H9 (cell line): ENCODE measurements at regions not wholly inside any gene's neighbourhood (a gene's known extent, or its start where the extent isn't known, plus 50 kb on each side); places are given as distances from the start of the nearest gene placed in this dataset.
A peak's percentile ranks its signal among the peaks of the same experiment; 100 is the strongest.

ENCODE experiments used
- DNase-seq: peaks from one replicate; pipeline ENCODE4 v3.0.0-alpha.2; 2017
- H2AFZ ChIP-seq: one replicate; pipeline ENCODE4 v1.6.1; 2013; ENCODE audit warnings: mild to moderate bottlenecking, low read length, control low read depth, moderate library complexity
- H2AK5ac ChIP-seq: 2 replicates; pipeline ENCODE4 v1.6.1; 2013; ENCODE audit warnings: low read length, control low read depth, mixed read lengths; ENCODE audit not compliant: insufficient read length
- H2BK120ac ChIP-seq: one replicate; pipeline ENCODE4 v1.6.1; 2013; ENCODE audit warnings: low read depth, mild to moderate bottlenecking, low read length, control low read depth, inconsistent platforms; ENCODE audit not compliant: poor library complexity, severe bottlenecking
- H2BK12ac ChIP-seq: 2 replicates; pipeline ENCODE4 v1.6.1; 2013; ENCODE audit warnings: low read length, control low read depth, mixed read lengths, low read depth; ENCODE audit not compliant: insufficient read length
- H2BK15ac ChIP-seq: 2 replicates; pipeline ENCODE4 v1.6.1; 2013; ENCODE audit warnings: low read depth, low read length, control low read depth
- H2BK20ac ChIP-seq: one replicate; pipeline ENCODE4 v1.6.1; 2013; ENCODE audit warnings: low read depth, mild to moderate bottlenecking, low read length, control low read depth, inconsistent platforms; ENCODE audit not compliant: poor library complexity, severe bottlenecking
- H2BK5ac ChIP-seq: 2 replicates; pipeline ENCODE4 v1.6.1; 2013; ENCODE audit warnings: low read length, control low read depth, mixed read lengths; ENCODE audit not compliant: insufficient read length
- H3K14ac ChIP-seq: 2 replicates; pipeline ENCODE4 v1.6.1; 2013; ENCODE audit warnings: low read length, control low read depth; ENCODE audit not compliant: insufficient read depth
- H3K18ac ChIP-seq: 2 replicates; pipeline ENCODE4 v1.6.1; 2013; ENCODE audit warnings: low read depth, mild to moderate bottlenecking, mixed read lengths, low read length, control low read depth; ENCODE audit not compliant: insufficient read length
- H3K23ac ChIP-seq: 2 replicates; pipeline ENCODE4 v1.6.1; 2013; ENCODE audit warnings: low read length, control low read depth, mixed read lengths, low read depth; ENCODE audit not compliant: insufficient read length
- H3K23me2 ChIP-seq: 2 replicates; pipeline ENCODE4 v1.6.1; 2013; ENCODE audit warnings: low read depth, mild to moderate bottlenecking, mixed read lengths, low read length, control low read depth; ENCODE audit not compliant: insufficient read length, poor library complexity, severe bottlenecking
- H3K27ac ChIP-seq: 2 replicates; pipeline ENCODE4 v1.5.1; 2013; ENCODE audit warnings: low read length, control low read depth, mixed read lengths, low read depth; ENCODE audit not compliant: insufficient read length
- H3K27me3 ChIP-seq: 2 replicates; pipeline ENCODE4 v1.6.1; 2013; ENCODE audit warnings: low read length, control low read depth, inconsistent platforms; ENCODE audit not compliant: insufficient read depth
- H3K4ac ChIP-seq: 2 replicates; pipeline ENCODE4 v1.6.1; 2013; ENCODE audit warnings: low read depth, mild to moderate bottlenecking, control low read depth, inconsistent platforms, low read length, moderate library complexity
- H3K4me1 ChIP-seq: 2 replicates; pipeline ENCODE4 v1.6.1; 2013; ENCODE audit warnings: low read length, control low read depth, inconsistent platforms; ENCODE audit not compliant: insufficient read depth
- H3K4me2 ChIP-seq: 2 replicates; pipeline ENCODE4 v1.6.1; 2013; ENCODE audit warnings: low read length, control low read depth, mixed read lengths; ENCODE audit not compliant: insufficient read length, insufficient read depth
- H3K56ac ChIP-seq: 2 replicates; pipeline ENCODE4 v1.6.1; 2013; ENCODE audit warnings: low read depth, mild to moderate bottlenecking, mixed read lengths, low read length, control low read depth; ENCODE audit not compliant: insufficient read length
- H3K79me1 ChIP-seq: 2 replicates; pipeline ENCODE4 v1.6.1; 2013; ENCODE audit warnings: low read depth, mild to moderate bottlenecking, moderate library complexity, low read length, control low read depth, inconsistent platforms; ENCODE audit not compliant: insufficient read depth, poor library complexity, severe bottlenecking
- H3K79me2 ChIP-seq: 2 replicates; pipeline ENCODE4 v1.6.1; 2013; ENCODE audit warnings: low read length, control low read depth, inconsistent platforms; ENCODE audit not compliant: insufficient read depth
- H3K9ac ChIP-seq: 2 replicates; pipeline ENCODE4 v1.6.1; 2013; ENCODE audit warnings: low read length, control low read depth, mixed read lengths; ENCODE audit not compliant: insufficient read length; ENCODE audit errors: extremely low read depth
- H3K9me3 ChIP-seq: one replicate; pipeline ENCODE4 v1.6.1; 2013; ENCODE audit warnings: low read depth, low read length, inconsistent platforms; ENCODE audit not compliant: control insufficient read depth
- H3T11ph ChIP-seq: one replicate; pipeline ENCODE4 v1.6.1; 2013; ENCODE audit warnings: mild to moderate bottlenecking, low read length, control low read depth, inconsistent platforms
- H4K20me1 ChIP-seq: one replicate; pipeline ENCODE4 v1.6.1; 2013; ENCODE audit not compliant: control insufficient read depth, insufficient read length, insufficient read depth
- H4K5ac ChIP-seq: 2 replicates; pipeline ENCODE4 v1.6.1; 2013; ENCODE audit warnings: low read depth, mild to moderate bottlenecking, mixed read lengths, low read length, control low read depth; ENCODE audit not compliant: insufficient read length
- H4K8ac ChIP-seq: replicated peaks from 2 replicates; pipeline ENCODE4 v1.6.1; 2013; ENCODE audit warnings: low read length, control low read depth, mixed read lengths, low read depth; ENCODE audit not compliant: insufficient read length
- H4K91ac ChIP-seq: 2 replicates; pipeline ENCODE4 v1.6.1; 2013; ENCODE audit warnings: low read depth, mild to moderate bottlenecking, moderate library complexity, mixed read lengths, low read length, control low read depth; ENCODE audit not compliant: insufficient read length
- H3K27ac Mint-ChIP-seq, 3 experiments: 2 replicates in 2 of 3; 3 replicates in 1 of 3; pipeline ENCODE4 v1.8.0; 2020 to 2021; ENCODE audit warnings: mixed read lengths in 3 of 3, mild to moderate bottlenecking in 1 of 3, moderate library complexity in 1 of 3
- H3K27me3 Mint-ChIP-seq: 2 replicates; pipeline ENCODE4 v1.8.0; 2021; ENCODE audit warnings: low read depth, mild to moderate bottlenecking, moderate library complexity, mixed read lengths
- H3K36me3 Mint-ChIP-seq, 3 experiments: 2 replicates in 2 of 3; 3 replicates in 1 of 3; pipeline ENCODE4 v1.8.0; 2020 to 2021; ENCODE audit warnings: low read depth in 3 of 3, mixed read lengths in 3 of 3; ENCODE audit not compliant: insufficient read depth in 1 of 3
- H3K4me1 Mint-ChIP-seq, 2 experiments: 2 replicates each; pipeline ENCODE4 v1.8.0; 2020; ENCODE audit warnings: mixed read lengths in 2 of 2
- H3K4me3 Mint-ChIP-seq, 2 experiments: 2 replicates in 1 of 2; 3 replicates in 1 of 2; pipeline ENCODE4 v1.8.0; 2020 to 2021; ENCODE audit warnings: mild to moderate bottlenecking in 2 of 2, mixed read lengths in 2 of 2, moderate library complexity in 1 of 2
- H3K9me3 Mint-ChIP-seq, 2 experiments: 2 replicates in 1 of 2; 3 replicates in 1 of 2; pipeline ENCODE4 v1.8.0; 2020; ENCODE audit warnings: mild to moderate bottlenecking in 2 of 2, mixed read lengths in 2 of 2, moderate library complexity in 1 of 2
- WGBS: extraction: QIAGEN DNeasy Blood & Tissue Kit; methylation state at CpG from one replicate; pipeline ENCODE4 v1.1.7; 2013; ENCODE audit warnings: missing lambda C conversion rate, low lambda C conversion rate, mixed read lengths; ENCODE audit not compliant: insufficient read length; ENCODE audit errors: extremely low coverage; 5-methylcytosine and 5-hydroxymethylcytosine counted together
- TF ChIP-seq, protein P1 (sequence below): fragments of 200-600 bp; sonication (generic); conservative IDR thresholded peaks from 3 replicates; pipeline ENCODE4 v1.8.0; 2021; ENCODE audit warnings: antibody characterized with exemption, mild to moderate bottlenecking

DNA sequence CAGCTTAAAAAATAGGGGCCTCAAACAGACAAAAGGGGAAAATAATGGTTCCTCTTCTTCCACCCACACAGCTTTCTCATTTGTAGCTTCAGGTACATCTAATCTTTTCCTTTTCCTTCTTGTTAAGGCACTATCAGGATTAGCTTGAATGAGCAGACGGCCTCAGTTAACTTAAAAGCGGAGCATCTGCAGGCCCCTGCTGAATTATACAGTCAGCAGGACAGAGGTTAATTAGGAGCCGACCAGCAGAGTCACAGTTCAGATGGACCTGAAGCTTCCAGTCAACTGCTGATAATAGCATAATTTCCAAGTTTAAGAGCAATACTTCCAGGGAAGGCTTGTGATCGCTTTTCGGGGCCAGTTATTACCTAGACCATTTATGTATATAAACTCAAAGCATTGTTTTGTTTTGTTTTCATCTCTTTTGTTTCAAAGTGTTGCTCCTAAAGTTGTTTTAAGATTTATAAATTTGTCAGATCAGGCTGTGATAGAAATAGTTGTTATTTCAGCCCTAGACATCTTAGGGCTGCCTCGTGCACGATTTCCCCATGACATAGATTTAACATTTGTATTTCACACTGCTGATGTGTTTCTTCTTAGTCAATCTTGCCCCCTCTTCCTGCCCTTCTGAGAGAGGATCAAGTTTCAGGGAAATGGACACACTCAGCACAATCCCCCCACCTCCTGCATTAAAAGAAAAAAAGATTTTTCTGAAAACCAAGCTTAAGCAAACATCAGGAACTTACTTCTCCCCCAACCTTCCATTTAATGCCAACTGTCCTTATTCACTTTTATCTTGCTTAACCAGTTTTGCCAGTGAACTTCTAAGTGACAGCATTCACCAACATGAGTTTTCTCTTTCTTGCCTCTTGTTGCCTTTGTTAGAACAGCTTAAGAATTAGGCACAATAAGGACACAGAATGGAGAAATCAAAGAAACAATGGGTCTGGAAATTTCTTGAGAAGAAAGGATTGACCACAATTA, 449.8 kb downstream of the ARHGEF28 start:
- Histone ChIP-seq H3K9me3 (no peaks in the 10 kb centered on the region), H3K9ac (no peak overlapping the region), H2BK120ac (no peak overlapping the region), H3K23me2 (no peaks in the 10 kb centered on the region), H3K14ac (no peak overlapping the region), H3K4me1 (no peaks in the 10 kb centered on the region), H3K27me3 (no peaks in the 10 kb centered on the region), H3K27ac (no peak overlapping the region), H2BK15ac (no peak overlapping the region), H3K4ac (no peak overlapping the region), H4K8ac (no peak overlapping the region), H2AFZ (no peak overlapping the region), H4K20me1 (no peaks in the 10 kb centered on the region), H3K18ac (no peak overlapping the region), H2BK12ac (no peak overlapping the region), H4K5ac (no peak overlapping the region), H3T11ph (no peak overlapping the region), H4K91ac (no peak overlapping the region), H3K4me2 (no peak overlapping the region), H2BK20ac (no peak overlapping the region), H3K79me1 (no peaks in the 10 kb centered on the region), H3K79me2 (no peaks in the 10 kb centered on the region), H3K56ac (no peak overlapping the region), H3K23ac (no peak overlapping the region), H2AK5ac (no peak overlapping the region), H2BK5ac (no peak overlapping the region)
- DNase-seq = no peak
- Mint-ChIP-seq H3K27ac (no peak overlapping the region; a peak in 1 of 7 replicates), H3K9me3 (no peaks in the 10 kb centered on the region; a peak in 1 of 5 replicates), H3K4me3 (0 out of 5 replicates have a peak overlapping the region, but pooled peaks of 1 of the 2 experiments have one; percentile 2), H3K27me3 (no peaks in the 10 kb centered on the region), H3K36me3 (no peaks in the 10 kb centered on the region), H3K4me1 (peaks cover 13 to 19% of the 10 kb centered on the region in 2 experiments)
- TF ChIP-seq, protein P1, sequence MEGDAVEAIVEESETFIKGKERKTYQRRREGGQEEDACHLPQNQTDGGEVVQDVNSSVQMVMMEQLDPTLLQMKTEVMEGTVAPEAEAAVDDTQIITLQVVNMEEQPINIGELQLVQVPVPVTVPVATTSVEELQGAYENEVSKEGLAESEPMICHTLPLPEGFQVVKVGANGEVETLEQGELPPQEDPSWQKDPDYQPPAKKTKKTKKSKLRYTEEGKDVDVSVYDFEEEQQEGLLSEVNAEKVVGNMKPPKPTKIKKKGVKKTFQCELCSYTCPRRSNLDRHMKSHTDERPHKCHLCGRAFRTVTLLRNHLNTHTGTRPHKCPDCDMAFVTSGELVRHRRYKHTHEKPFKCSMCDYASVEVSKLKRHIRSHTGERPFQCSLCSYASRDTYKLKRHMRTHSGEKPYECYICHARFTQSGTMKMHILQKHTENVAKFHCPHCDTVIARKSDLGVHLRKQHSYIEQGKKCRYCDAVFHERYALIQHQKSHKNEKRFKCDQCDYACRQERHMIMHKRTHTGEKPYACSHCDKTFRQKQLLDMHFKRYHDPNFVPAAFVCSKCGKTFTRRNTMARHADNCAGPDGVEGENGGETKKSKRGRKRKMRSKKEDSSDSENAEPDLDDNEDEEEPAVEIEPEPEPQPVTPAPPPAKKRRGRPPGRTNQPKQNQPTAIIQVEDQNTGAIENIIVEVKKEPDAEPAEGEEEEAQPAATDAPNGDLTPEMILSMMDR = no peak
- no CpG with 5 or more reads among the region's 7 CpGs for WGBS
